Limb (tissue), 2 donors: ENCODE measurements at regions not wholly inside any gene's neighbourhood (a gene's known extent, or its start where the extent isn't known, plus 50 kb on each side); places are given as distances from the start of the nearest gene placed in this dataset.

ENCODE experiments used
- DNase-seq, 2 donors: peaks; one replicate each; pipeline ENCODE4 v3.0.0-alpha.2; 2016; ENCODE audit errors: extremely low spot score in 2 of 2

- DNase-seq = no peak
Measured at GRCh38 chr12:98421316-98421715, 94.1 kb upstream of the TMPO start.

GRCh38 chr12:98422359-98422758 is 93.0 kb upstream of the TMPO start:
- DNase-seq = no peak

- no peak for DNase-seq
Measured at GRCh38 chr12:98422812-98423211, 92.6 kb upstream of the TMPO start.

- DNase-seq = no peak
Measured at GRCh38 chr12:98423963-98424362, 91.4 kb upstream of the TMPO start.

GRCh38 chr12:98424726-98425401 is 90.5 kb upstream of the TMPO start:
- peak; percentile 81 to 82 for DNase-seq

GRCh38 chr12:98425859-98426258 is 89.5 kb upstream of the TMPO start:
- no peak for DNase-seq

- no peak for DNase-seq
Measured at GRCh38 chr12:98431089-98431488, 84.3 kb upstream of the TMPO start.

GRCh38 chr12:98437166-98437565 is 78.2 kb upstream of the TMPO start:
- DNase-seq = no peak

- no peak for DNase-seq
Measured at GRCh38 chr12:98437806-98438595, 77.4 kb upstream of the TMPO start.

- no peak for DNase-seq
Measured at GRCh38 chr12:98438656-98439230, 76.6 kb upstream of the TMPO start.

- DNase-seq = peak in 1 of 2 donors; percentile 36
Measured at GRCh38 chr12:98439471-98439951, 75.9 kb upstream of the TMPO start.

GRCh38 chr12:98439981-98440581 is 75.3 kb upstream of the TMPO start:
- peak in 1 of 2 donors; percentile 77 for DNase-seq

GRCh38 chr12:98446060-98446459 is 69.3 kb upstream of the TMPO start:
- no peak for DNase-seq

GRCh38 chr12:98446682-98447081 is 68.7 kb upstream of the TMPO start:
- DNase-seq = no peak

GRCh38 chr12:98449584-98449983 is 65.8 kb upstream of the TMPO start:
- DNase-seq = peak in 1 of 2 donors; percentile 2

GRCh38 chr12:98453070-98453469 is 62.3 kb upstream of the TMPO start:
- DNase-seq = no peak

GRCh38 chr12:98453492-98453891 is 61.9 kb upstream of the TMPO start:
- no peak for DNase-seq

GRCh38 chr12:98456041-98456440 is 59.3 kb upstream of the TMPO start:
- DNase-seq = no peak

- peak; percentile 44 to 72 for DNase-seq
Measured at GRCh38 chr12:98456576-98457573, 58.5 kb upstream of the TMPO start.

- no peak for DNase-seq
Measured at GRCh38 chr12:98464190-98464589, 51.2 kb upstream of the TMPO start.

- no peak for DNase-seq
Measured at GRCh38 chr12:98465505-98465904, 49.9 kb upstream of the TMPO start.
